Prostate gland (tissue), 2 donors: ENCODE measurements at regions not wholly inside any gene's neighbourhood (a gene's known extent, or its start where the extent isn't known, plus 50 kb on each side); places are given as distances from the start of the nearest gene placed in this dataset.

Source experiments
- DNase-seq: peaks from one replicate; pipeline ENCODE4 v3.0.0-alpha.2; 2019; ENCODE audit warnings: low spot score
- H3K27ac ChIP-seq, 2 donors: fragments of 200-600 bp; sonication (generic); 2 replicates each; pipeline ENCODE4 v1.5.1; 2017 to 2019
- H3K27me3 ChIP-seq: fragments of 200-600 bp; sonication (generic); replicated peaks from 2 replicates; pipeline ENCODE4 v1.5.1; 2019; ENCODE audit not compliant: insufficient read depth
- H3K36me3 ChIP-seq, 2 donors: fragments of 200-600 bp; sonication (generic); 1 replicate in 1 of 2; 2 replicates in 1 of 2; pipeline versions ENCODE4 v1.5.1 to v1.8.1; 2017 to 2019
- H3K4me1 ChIP-seq: fragments of 200-600 bp; sonication (generic); replicated peaks from 2 replicates; pipeline ENCODE4 v1.5.1; 2019
- H3K4me3 ChIP-seq, 2 donors: fragments of 200-600 bp; sonication (generic); 2 replicates each; pipeline ENCODE4 v1.5.1; 2017 to 2019
- H3K9me3 ChIP-seq: fragments of 200-600 bp; sonication (generic); 2 replicates; pipeline ENCODE4 v1.5.1; 2017
- CTCF ChIP-seq, 4 experiments: fragments of 200-600 bp in 2 of 4; fragments of 450-650 bp in 2 of 4; sonication (generic) in 2 of 4; IDR thresholded peaks; 1 replicate in 3 of 4; 2 replicates in 1 of 4; pipeline ENCODE4 v1.5.1; 2016 to 2019; ENCODE audit warnings: antibody characterized with exemption in 4 of 4, mild to moderate bottlenecking in 2 of 4, moderate library complexity in 2 of 4
- POLR2A ChIP-seq: fragments of 450-650 bp; IDR thresholded peaks from one replicate; pipeline ENCODE4 v1.6.1; 2016; ENCODE audit warnings: antibody characterized with exemption, mild to moderate bottlenecking
- POLR2AphosphoS5 ChIP-seq: sonication (generic); formaldehyde crosslinking; IDR thresholded peaks from one replicate; pipeline ENCODE4 v1.6.1; 2017; ENCODE audit warnings: antibody characterized with exemption
- WGBS: methylation state at CpG from one replicate; pipeline ENCODE4 v1.1.5; 2018; 5-methylcytosine and 5-hydroxymethylcytosine counted together
- intact Hi-C: fragments of 100-400 bp; cut with DNase I; formaldehyde crosslinking; loops from one replicate; pipeline ENCODE4 v1.14.2; 2022

GRCh38 chr1:2944705-2945104 lies 76.6 kb upstream of the ACTRT2 start:
- Histone ChIP-seq H3K4me1 (no peaks in the 10 kb centered on the region), H3K4me3 (no peak overlapping the region), H3K27me3 (peaks cover 18% of the 10 kb centered on the region), H3K36me3 (no peaks in the 10 kb centered on the region), H3K27ac (no peak overlapping the region), H3K9me3 (no peaks in the 10 kb centered on the region)
- TF ChIP-seq POLR2A = no peak
- no peak for TF ChIP-seq POLR2AphosphoS5
- TF ChIP-seq CTCF (IDR thresholded peaks at IDR 0.05) = no peak
- 73% methylated on average over 4 of the region's 4 CpGs for WGBS
- intact Hi-C loops = no loop called here
- DNase-seq = no peak

DNA sequence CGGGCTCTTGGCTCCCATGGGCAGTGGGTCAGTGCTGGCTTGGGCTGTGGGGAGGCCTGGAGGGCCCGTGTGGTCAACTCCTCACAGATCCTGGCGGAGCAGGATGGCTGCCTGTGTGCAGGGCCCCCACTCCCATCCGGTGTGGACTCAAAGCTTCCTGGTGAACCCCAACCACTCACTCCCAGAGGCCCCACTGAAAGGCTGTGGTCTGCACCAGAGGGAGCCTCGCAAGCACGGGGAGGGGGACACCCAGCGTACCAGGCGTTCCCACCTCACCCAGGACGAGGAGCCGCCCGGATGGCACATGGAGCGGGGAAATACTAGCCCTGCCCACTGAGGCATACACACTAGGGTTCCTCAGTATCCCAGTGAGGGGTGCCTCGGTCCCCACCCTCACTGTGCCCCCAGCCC lies 75.4 kb upstream of the ACTRT2 start:
- H3K4me3 ChIP-seq = no peak overlapping the region

GRCh38 chr1:2946291-2946690 lies 75.0 kb upstream of the ACTRT2 start:
- Histone ChIP-seq H3K4me3 (no peak overlapping the region), H3K9me3 (no peaks in the 10 kb centered on the region), H3K4me1 (no peaks in the 10 kb centered on the region), H3K36me3 (no peaks in the 10 kb centered on the region), H3K27me3 (peaks cover 18% of the 10 kb centered on the region), H3K27ac (no peak overlapping the region)
- DNase-seq = no peak
- 52% methylated on average over 16 of the region's 16 CpGs for WGBS
- TF ChIP-seq POLR2A (no peak), CTCF (IDR thresholded peaks at IDR 0.05) (no peak), POLR2AphosphoS5 (no peak)
- intact Hi-C loops = no loop called here

More for the DNA sequence above, 75.4 kb upstream of the ACTRT2 start:
- WGBS = 90% methylated on average over 13 of the region's 13 CpGs
- H3K36me3 ChIP-seq = no peaks in the 10 kb centered on the region
- H3K27me3 ChIP-seq = peaks cover 18% of the 10 kb centered on the region
- H3K9me3 ChIP-seq = no peaks in the 10 kb centered on the region
- TF ChIP-seq POLR2AphosphoS5 = no peak
- no peak for TF ChIP-seq POLR2A
- no peak for TF ChIP-seq CTCF (IDR thresholded peaks at IDR 0.05)
- intact Hi-C loops = no loop called here
- no peaks in the 10 kb centered on the region for H3K4me1 ChIP-seq
- no peak overlapping the region for H3K27ac ChIP-seq
- DNase-seq = no peak

DNA sequence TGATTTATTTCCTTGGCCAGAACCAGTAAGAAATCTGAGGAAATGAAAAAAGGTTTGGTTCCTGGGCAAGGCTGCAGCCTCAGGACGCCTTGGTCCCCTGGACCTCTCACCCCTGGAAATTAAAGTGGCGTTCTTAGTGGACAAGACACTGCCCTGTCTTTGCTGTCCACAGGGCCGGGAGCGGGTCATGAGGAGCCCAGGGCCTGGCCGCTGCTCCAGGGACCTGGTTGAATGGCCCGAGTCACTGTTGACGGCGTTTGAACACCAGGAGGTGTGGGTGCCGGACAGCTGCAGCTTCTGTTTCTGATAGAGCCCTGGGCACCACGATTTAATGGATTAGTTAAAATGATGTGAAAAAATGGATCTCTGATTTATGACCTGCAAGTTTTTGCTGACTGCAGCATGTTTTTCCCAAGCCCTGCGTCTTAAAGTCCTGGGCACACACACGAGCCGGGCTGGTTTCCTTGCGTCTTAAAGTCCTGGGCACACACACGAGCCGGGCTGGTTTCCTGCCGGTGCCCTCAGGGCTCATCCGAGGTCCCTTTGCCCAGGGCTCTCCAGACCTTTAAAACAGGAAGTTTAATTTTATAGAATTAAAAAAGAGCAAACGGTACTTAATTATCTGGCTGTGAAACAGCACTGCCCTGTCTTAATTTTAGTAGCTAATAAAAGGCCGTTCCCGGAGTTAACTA lies 74.1 kb upstream of the ACTRT2 start:
- H3K4me1 ChIP-seq = no peaks in the 10 kb centered on the region
- H3K4me3 ChIP-seq = no peak overlapping the region
- no peak overlapping the region for H3K27ac ChIP-seq
- WGBS = 19% methylated on average over 21 of the region's 21 CpGs
- peaks cover 18% of the 10 kb centered on the region for H3K27me3 ChIP-seq
- no peaks in the 10 kb centered on the region for H3K9me3 ChIP-seq
- intact Hi-C loops = no loop called here
- H3K36me3 ChIP-seq = no peaks in the 10 kb centered on the region
- DNase-seq = no peak
- TF ChIP-seq CTCF (IDR thresholded peaks at IDR 0.05) = no peak
- TF ChIP-seq POLR2A = no peak
- no peak for TF ChIP-seq POLR2AphosphoS5

- no peaks in the 10 kb centered on the region for H3K36me3 ChIP-seq
- no peaks in the 10 kb centered on the region for H3K9me3 ChIP-seq
- intact Hi-C loops = no loop called here
- H3K4me3 ChIP-seq = no peak overlapping the region
- TF ChIP-seq POLR2AphosphoS5 (no peak), CTCF (IDR thresholded peaks at IDR 0.05) (no peak), POLR2A (no peak)
- H3K27ac ChIP-seq = no peak overlapping the region
- DNase-seq = no peak
- H3K27me3 ChIP-seq = peaks cover 18% of the 10 kb centered on the region
- H3K4me1 ChIP-seq = no peaks in the 10 kb centered on the region
- 65% methylated on average over 20 of the region's 20 CpGs for WGBS
Observed at GRCh38 chr1:2948001-2948750, 73.1 kb upstream of the ACTRT2 start.
